ENCODE measurements at regions not wholly inside any gene's neighbourhood (a gene's known extent, or its start where the extent isn't known, plus 50 kb on each side); places are given as distances from the start of the nearest gene placed in this dataset.

GRCh38 chr3:117297541-117297940 lies 588.0 kb downstream of the TUSC7 start:
- TF ChIP-seq CTCF (IDR thresholded peaks at IDR 0.05) (no peak), POLR2AphosphoS5 (IDR thresholded peaks at IDR 0.05) (no peak), POLR2A (IDR thresholded peaks at IDR 0.05) (no peak)

Measured in prostate gland (tissue), 2 donors.